Peyer's patch (tissue), 4 donors: ENCODE measurements at regions not wholly inside any gene's neighbourhood (a gene's known extent, or its start where the extent isn't known, plus 50 kb on each side); places are given as distances from the start of the nearest gene placed in this dataset.
"Not testable (repeated sequence)": the region's sequence is repeated elsewhere in the genome, so short reads cannot be mapped to it uniquely, and the experiment has no call there.

ENCODE experiments used
- CTCF ChIP-seq, 6 experiments: fragments of 450-650 bp in 4 of 6; fragments of 200-600 bp in 2 of 6; sonication (generic) in 1 of 6; IDR thresholded peaks; one replicate each; pipeline ENCODE4 v1.5.1; 2017 to 2019; ENCODE audit warnings: antibody characterized with exemption in 6 of 6, mild to moderate bottlenecking in 3 of 6, moderate library complexity in 1 of 6
- POLR2A ChIP-seq, 2 donors: fragments of 450-650 bp; IDR thresholded peaks; one replicate each; pipeline ENCODE4 v1.5.1; 2017; ENCODE audit warnings: antibody characterized with exemption in 2 of 2, mild to moderate bottlenecking in 2 of 2, moderate library complexity in 2 of 2

- not testable (repeated sequence) for TF ChIP-seq CTCF, POLR2A (IDR thresholded peaks at IDR 0.05)
These were observed 218.1 kb upstream of the ACO1 start for GRCh38 chr9:32166316-32166715.
